WTC11 (cell line): ENCODE measurements at regions not wholly inside any gene's neighbourhood (a gene's known extent, or its start where the extent isn't known, plus 50 kb on each side); places are given as distances from the start of the nearest gene placed in this dataset.

Experiments used
- ATAC-seq: fragments of 200-7000 bp; cut with Tn5 transposase; 2 replicates; pipeline ENCODE4 v1.10.0; 2021; ENCODE audit warnings: mild to moderate bottlenecking, moderate library complexity
- CTCF ChIA-PET: fragments of 300-600 bp; sonication (Branson Sonifier 250); formaldehyde crosslinking; loops from one replicate; lab custom pipeline; 2021; ENCODE audit warnings: antibody characterized with exemption; lab: Charles Lee
- POLR2A ChIA-PET: fragments of 350-600 bp; sonication (Branson Sonifier 250); formaldehyde crosslinking; loops from one replicate; lab custom pipeline; 2021; ENCODE audit warnings: antibody characterized with exemption; lab: Charles Lee
- DNase-seq: peaks from one replicate; pipeline ENCODE4 v3.0.0; 2021; ENCODE audit warnings: low spot score
- H3K27ac Mint-ChIP-seq: 2 replicates; pipeline ENCODE4 v1.8.0; 2021; ENCODE audit warnings: mixed read lengths
- H3K27me3 Mint-ChIP-seq: 2 replicates; pipeline ENCODE4 v1.8.0; 2021; ENCODE audit warnings: low read depth, mild to moderate bottlenecking, moderate library complexity, mixed read lengths
- H3K36me3 Mint-ChIP-seq: 2 replicates; pipeline ENCODE4 v1.8.0; 2021; ENCODE audit warnings: mixed read lengths
- H3K4me1 Mint-ChIP-seq: 2 replicates; pipeline ENCODE4 v1.8.0; 2022; ENCODE audit warnings: mixed read lengths
- H3K4me3 Mint-ChIP-seq: 2 replicates; pipeline ENCODE4 v1.8.0; 2021; ENCODE audit warnings: mild to moderate bottlenecking, moderate library complexity, mixed read lengths
- H3K9me3 Mint-ChIP-seq: 2 replicates; pipeline ENCODE4 v1.8.0; 2021; ENCODE audit warnings: mixed read lengths
- AR ChIP-seq: fragments of 250-450 bp; sonication (Bioruptor Pico); IDR thresholded peaks from 2 replicates; pipeline ENCODE4 v1.9.0; 2021; ENCODE audit warnings: mild to moderate bottlenecking
- ELF4 ChIP-seq: sonication (generic); formaldehyde crosslinking; IDR thresholded peaks from 2 replicates; pipeline ENCODE4 v1.8.1; 2022; ENCODE audit warnings: low read depth, mild to moderate bottlenecking, moderate library complexity, missing genetic modification reagents
- FOXJ3 ChIP-seq: sonication (generic); formaldehyde crosslinking; IDR thresholded peaks from 2 replicates; pipeline ENCODE4 v1.9.0; 2021; ENCODE audit warnings: missing genetic modification reagents, mild to moderate bottlenecking, borderline replicate concordance
- GRHL2 ChIP-seq: fragments of 250-450 bp; sonication (Bioruptor Pico); IDR thresholded peaks from 2 replicates; pipeline ENCODE4 v1.8.0; 2022; ENCODE audit warnings: mild to moderate bottlenecking, moderate library complexity; ENCODE audit not compliant: insufficient replicate concordance, severe bottlenecking
- JUN ChIP-seq: sonication (generic); formaldehyde crosslinking; IDR thresholded peaks from 2 replicates; pipeline ENCODE4 v1.8.0; 2023; ENCODE audit warnings: mild to moderate bottlenecking, missing genetic modification reagents
- MXD4 ChIP-seq: fragments of 250-450 bp; sonication (Bioruptor Pico); IDR thresholded peaks from 2 replicates; pipeline ENCODE4 v1.8.0; 2021; ENCODE audit warnings: mild to moderate bottlenecking, moderate library complexity, borderline replicate concordance
- NFE2L1 ChIP-seq: sonication (generic); formaldehyde crosslinking; IDR thresholded peaks from 2 replicates; pipeline ENCODE4 v1.8.1; 2023; ENCODE audit warnings: missing genetic modification reagents
- STAT6 ChIP-seq: sonication (generic); formaldehyde crosslinking; conservative IDR thresholded peaks from 2 replicates; pipeline ENCODE4 v1.8.1; 2023; ENCODE audit warnings: mild to moderate bottlenecking, low read depth, missing genetic modification reagents, moderate library complexity
- TEAD4 ChIP-seq: sonication (generic); formaldehyde crosslinking; IDR thresholded peaks from 2 replicates; pipeline ENCODE4 v1.8.0; 2022; ENCODE audit warnings: mild to moderate bottlenecking, missing genetic modification reagents
- ZBTB43 ChIP-seq: sonication (generic); formaldehyde crosslinking; IDR thresholded peaks from 2 replicates; pipeline ENCODE4 v1.8.1; 2023; ENCODE audit warnings: mild to moderate bottlenecking, missing genetic modification reagents
- ZNF138 ChIP-seq: sonication (generic); formaldehyde crosslinking; conservative IDR thresholded peaks from 2 replicates; pipeline ENCODE4 v1.8.1; 2022; ENCODE audit warnings: mild to moderate bottlenecking, moderate library complexity, missing genetic modification reagents
- ZNF396 ChIP-seq: fragments of 250-450 bp; sonication (Bioruptor Pico); IDR thresholded peaks from 2 replicates; pipeline ENCODE4 v1.8.0; 2021; ENCODE audit warnings: mild to moderate bottlenecking, moderate library complexity, borderline replicate concordance
- ZNF416 ChIP-seq: fragments of 250-450 bp; sonication (Bioruptor Pico); IDR thresholded peaks from 2 replicates; pipeline ENCODE4 v1.9.0; 2021; ENCODE audit warnings: mild to moderate bottlenecking, inconsistent platforms
- ZNF423 ChIP-seq: fragments of 250-450 bp; sonication (Bioruptor Pico); IDR thresholded peaks from 2 replicates; pipeline ENCODE4 v2.1.2; 2022; ENCODE audit warnings: mild to moderate bottlenecking, moderate library complexity
- TF ChIP-seq, protein P1 (sequence below): fragments of 250-450 bp; sonication (Bioruptor Pico); IDR thresholded peaks from 2 replicates; pipeline ENCODE4 v1.9.0; 2021; ENCODE audit warnings: mild to moderate bottlenecking
- TF ChIP-seq, protein P2 (sequence below): sonication (generic); formaldehyde crosslinking; IDR thresholded peaks from 2 replicates; pipeline ENCODE4 v1.8.1; 2023; ENCODE audit warnings: mild to moderate bottlenecking, missing genetic modification reagents, moderate library complexity
- TF ChIP-seq, protein P3 (sequence below): fragments of 200-600 bp; IDR thresholded peaks from 2 replicates; pipeline ENCODE4 v1.8.0; 2022; ENCODE audit warnings: antibody characterized with exemption
- TF ChIP-seq, protein P4 (sequence below): sonication (generic); formaldehyde crosslinking; IDR thresholded peaks from 2 replicates; pipeline ENCODE4 v1.8.0; 2022; ENCODE audit warnings: mild to moderate bottlenecking, missing genetic modification reagents

GRCh38 chr5:91307048-91307447 lies 76.1 kb downstream of the ARRDC3 start (continued):
- TF ChIP-seq ZNF423 (CRISPR knock-in tag) (no peak), ZNF138 (CRISPR knock-in tag) (no peak), MXD4 (CRISPR knock-in tag) (no peak), TEAD4 (no peak), ZNF416 (no peak), JUN (CRISPR knock-in tag) (no peak), NFE2L1 (no peak)
- TF ChIP-seq, protein P1, sequence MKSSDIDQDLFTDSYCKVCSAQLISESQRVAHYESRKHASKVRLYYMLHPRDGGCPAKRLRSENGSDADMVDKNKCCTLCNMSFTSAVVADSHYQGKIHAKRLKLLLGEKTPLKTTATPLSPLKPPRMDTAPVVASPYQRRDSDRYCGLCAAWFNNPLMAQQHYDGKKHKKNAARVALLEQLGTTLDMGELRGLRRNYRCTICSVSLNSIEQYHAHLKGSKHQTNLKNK (CRISPR knock-in tag) = no peak

DNA sequence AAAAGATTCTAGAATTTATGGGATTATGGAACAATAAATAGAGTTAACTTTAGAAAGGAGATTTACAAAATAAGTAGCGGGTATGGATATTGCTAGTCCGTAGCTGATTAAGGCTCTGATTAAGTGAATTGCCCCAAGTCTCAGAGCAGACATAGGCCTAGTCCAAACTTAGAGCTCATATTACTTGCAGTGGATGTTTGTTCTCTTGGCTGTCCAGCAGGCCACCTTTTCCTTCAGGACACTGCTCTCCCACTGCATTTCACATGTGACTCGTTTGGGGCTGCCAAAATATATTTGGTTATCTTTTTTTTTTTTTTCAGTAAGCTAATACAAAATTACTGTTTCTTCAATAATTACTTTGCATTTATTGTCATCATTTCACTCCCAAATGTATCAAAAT lies 76.6 kb downstream of the ARRDC3 start:
- no peaks in the 10 kb centered on the region for H3K36me3 Mint-ChIP-seq
- ChIA-PET CTCF (interaction anchor here (0.6 to 2.2 kb wide), 3 partner anchors 32 to 124 kb away, joined by 3 to 8 read pairs (median 4); no protein-coding TSS in a partner anchor), POLR2A (no interaction called here)
- no peak overlapping the region for H3K27ac Mint-ChIP-seq
- peaks cover 3% of the 10 kb centered on the region for H3K9me3 Mint-ChIP-seq
- H3K4me3 Mint-ChIP-seq = no peak overlapping the region
- DNase-seq = no peak
- H3K27me3 Mint-ChIP-seq = no peaks in the 10 kb centered on the region
- no peak for TF ChIP-seq ELF4 (CRISPR knock-in tag)
- TF ChIP-seq, protein P2, sequence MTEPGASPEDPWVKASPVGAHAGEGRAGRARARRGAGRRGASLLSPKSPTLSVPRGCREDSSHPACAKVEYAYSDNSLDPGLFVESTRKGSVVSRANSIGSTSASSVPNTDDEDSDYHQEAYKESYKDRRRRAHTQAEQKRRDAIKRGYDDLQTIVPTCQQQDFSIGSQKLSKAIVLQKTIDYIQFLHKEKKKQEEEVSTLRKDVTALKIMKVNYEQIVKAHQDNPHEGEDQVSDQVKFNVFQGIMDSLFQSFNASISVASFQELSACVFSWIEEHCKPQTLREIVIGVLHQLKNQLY = no peak
- TF ChIP-seq, protein P1 (CRISPR knock-in tag) = no peak
- no peak for TF ChIP-seq GRHL2 (CRISPR knock-in tag)
- TF ChIP-seq, protein P3, sequence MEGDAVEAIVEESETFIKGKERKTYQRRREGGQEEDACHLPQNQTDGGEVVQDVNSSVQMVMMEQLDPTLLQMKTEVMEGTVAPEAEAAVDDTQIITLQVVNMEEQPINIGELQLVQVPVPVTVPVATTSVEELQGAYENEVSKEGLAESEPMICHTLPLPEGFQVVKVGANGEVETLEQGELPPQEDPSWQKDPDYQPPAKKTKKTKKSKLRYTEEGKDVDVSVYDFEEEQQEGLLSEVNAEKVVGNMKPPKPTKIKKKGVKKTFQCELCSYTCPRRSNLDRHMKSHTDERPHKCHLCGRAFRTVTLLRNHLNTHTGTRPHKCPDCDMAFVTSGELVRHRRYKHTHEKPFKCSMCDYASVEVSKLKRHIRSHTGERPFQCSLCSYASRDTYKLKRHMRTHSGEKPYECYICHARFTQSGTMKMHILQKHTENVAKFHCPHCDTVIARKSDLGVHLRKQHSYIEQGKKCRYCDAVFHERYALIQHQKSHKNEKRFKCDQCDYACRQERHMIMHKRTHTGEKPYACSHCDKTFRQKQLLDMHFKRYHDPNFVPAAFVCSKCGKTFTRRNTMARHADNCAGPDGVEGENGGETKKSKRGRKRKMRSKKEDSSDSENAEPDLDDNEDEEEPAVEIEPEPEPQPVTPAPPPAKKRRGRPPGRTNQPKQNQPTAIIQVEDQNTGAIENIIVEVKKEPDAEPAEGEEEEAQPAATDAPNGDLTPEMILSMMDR = no peak
- TF ChIP-seq, protein P4, sequence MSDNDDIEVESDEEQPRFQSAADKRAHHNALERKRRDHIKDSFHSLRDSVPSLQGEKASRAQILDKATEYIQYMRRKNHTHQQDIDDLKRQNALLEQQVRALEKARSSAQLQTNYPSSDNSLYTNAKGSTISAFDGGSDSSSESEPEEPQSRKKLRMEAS (CRISPR knock-in tag) = no peak
- TF ChIP-seq FOXJ3 = no peak
- no peak for TF ChIP-seq ZBTB43 (CRISPR knock-in tag)
- no peak for TF ChIP-seq ZNF396 (CRISPR knock-in tag)
- TF ChIP-seq NFE2L1 = no peak
- TF ChIP-seq AR (CRISPR knock-in tag) = no peak
- TF ChIP-seq STAT6 = no peak
- ATAC-seq = no peak
- peaks cover 2% of the 10 kb centered on the region for H3K4me1 Mint-ChIP-seq
